Esophagus muscularis mucosa (tissue), 4 donors: ENCODE measurements at regions not wholly inside any gene's neighbourhood (a gene's known extent, or its start where the extent isn't known, plus 50 kb on each side); places are given as distances from the start of the nearest gene placed in this dataset.

Experiments
- CTCF ChIP-seq, 3 experiments: fragments of 200-600 bp in 2 of 3; fragments of 450-650 bp in 1 of 3; sonication (generic) in 2 of 3; IDR thresholded peaks; one replicate each; pipeline ENCODE4 v1.5.1; 2017 to 2019; ENCODE audit warnings: antibody characterized with exemption in 3 of 3, mild to moderate bottlenecking in 2 of 3, moderate library complexity in 1 of 3
- EP300 ChIP-seq: sonication (generic); formaldehyde crosslinking; IDR thresholded peaks from one replicate; pipeline ENCODE4 v1.6.1; 2017; ENCODE audit warnings: antibody characterized with exemption
- POLR2A ChIP-seq: fragments of 450-650 bp; IDR thresholded peaks from one replicate; pipeline ENCODE4 v1.6.1; 2017; ENCODE audit warnings: antibody characterized with exemption, moderate library complexity, mild to moderate bottlenecking, low read depth
- POLR2AphosphoS5 ChIP-seq, 2 donors: sonication (generic); formaldehyde crosslinking; IDR thresholded peaks; one replicate each; pipeline ENCODE4 v1.6.1; 2017; ENCODE audit warnings: antibody characterized with exemption in 2 of 2

GRCh38 chr1:200323856-200324400, 85.9 kb downstream of the ZNF281 start:
- TF ChIP-seq CTCF (IDR thresholded peaks at IDR 0.05), result no peak
- TF ChIP-seq EP300, result no peak
- TF ChIP-seq POLR2A, result no peak
- TF ChIP-seq POLR2AphosphoS5 (IDR thresholded peaks at IDR 0.05), result no peak
